ENCODE measurements at regions not wholly inside any gene's neighbourhood (a gene's known extent, or its start where the extent isn't known, plus 50 kb on each side); places are given as distances from the start of the nearest gene placed in this dataset.

DNA sequence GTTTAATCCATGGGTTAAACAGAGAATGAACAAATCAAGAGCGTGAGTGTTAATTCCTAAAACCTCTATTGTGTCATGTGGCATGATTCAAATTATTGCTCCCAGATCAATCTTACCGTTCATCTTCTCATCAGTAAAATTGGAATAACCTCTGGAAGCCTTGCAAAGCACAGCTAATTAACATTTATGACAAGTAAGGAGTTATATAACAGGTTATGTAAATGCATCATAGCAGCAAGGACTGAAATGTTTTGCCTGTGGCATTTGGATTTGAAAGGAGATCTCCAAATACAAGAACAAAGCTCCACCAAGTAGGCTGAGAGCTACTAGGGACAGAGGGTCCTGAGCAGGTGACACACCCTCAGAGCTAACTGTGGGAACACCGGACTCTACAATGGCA is 502.9 kb upstream of the CELF2 start:
- no peak overlapping the region for H3K4me3 Mint-ChIP-seq
- Histone ChIP-seq H3K27me3 (ENCODE audit: control insufficient read depth, insufficient read depth, low read length) (no peaks in the 10 kb centered on the region), H3K4me3 (ENCODE audit: low read length) (no peak overlapping the region), H3K36me3 (ENCODE audit: control insufficient read depth, insufficient read depth, low read length) (no peaks in the 10 kb centered on the region), H3K27ac (ENCODE audit: low read length) (no peak overlapping the region), H3K9me3 (ENCODE audit: control insufficient read depth, insufficient read depth, low read length) (no peaks in the 10 kb centered on the region), H3K4me1 (ENCODE audit: control insufficient read depth, insufficient read depth, low read length) (no peaks in the 10 kb centered on the region)
- H3K9me3 Mint-ChIP-seq = no peaks in the 10 kb centered on the region
- no peaks in the 10 kb centered on the region for H3K36me3 Mint-ChIP-seq
- intact Hi-C loops (cut with micrococcal nuclease) = no loop called here
- 94% methylated on average over 2 of the region's 3 CpGs for WGBS (ENCODE audit: insufficient coverage)
- TF ChIP-seq, protein P1, sequence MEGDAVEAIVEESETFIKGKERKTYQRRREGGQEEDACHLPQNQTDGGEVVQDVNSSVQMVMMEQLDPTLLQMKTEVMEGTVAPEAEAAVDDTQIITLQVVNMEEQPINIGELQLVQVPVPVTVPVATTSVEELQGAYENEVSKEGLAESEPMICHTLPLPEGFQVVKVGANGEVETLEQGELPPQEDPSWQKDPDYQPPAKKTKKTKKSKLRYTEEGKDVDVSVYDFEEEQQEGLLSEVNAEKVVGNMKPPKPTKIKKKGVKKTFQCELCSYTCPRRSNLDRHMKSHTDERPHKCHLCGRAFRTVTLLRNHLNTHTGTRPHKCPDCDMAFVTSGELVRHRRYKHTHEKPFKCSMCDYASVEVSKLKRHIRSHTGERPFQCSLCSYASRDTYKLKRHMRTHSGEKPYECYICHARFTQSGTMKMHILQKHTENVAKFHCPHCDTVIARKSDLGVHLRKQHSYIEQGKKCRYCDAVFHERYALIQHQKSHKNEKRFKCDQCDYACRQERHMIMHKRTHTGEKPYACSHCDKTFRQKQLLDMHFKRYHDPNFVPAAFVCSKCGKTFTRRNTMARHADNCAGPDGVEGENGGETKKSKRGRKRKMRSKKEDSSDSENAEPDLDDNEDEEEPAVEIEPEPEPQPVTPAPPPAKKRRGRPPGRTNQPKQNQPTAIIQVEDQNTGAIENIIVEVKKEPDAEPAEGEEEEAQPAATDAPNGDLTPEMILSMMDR (IDR thresholded peaks at IDR 0.05) = no peak
- DNase-seq (no peak), ATAC-seq (no peak)
- no peak overlapping the region for H3K27ac Mint-ChIP-seq
- peaks cover 0 to 13% of the 10 kb centered on the region in 2 donors for H3K27me3 Mint-ChIP-seq (ENCODE audit: low read depth in 2 of 2)
- no peaks in the 10 kb centered on the region for H3K4me1 Mint-ChIP-seq

DNA sequence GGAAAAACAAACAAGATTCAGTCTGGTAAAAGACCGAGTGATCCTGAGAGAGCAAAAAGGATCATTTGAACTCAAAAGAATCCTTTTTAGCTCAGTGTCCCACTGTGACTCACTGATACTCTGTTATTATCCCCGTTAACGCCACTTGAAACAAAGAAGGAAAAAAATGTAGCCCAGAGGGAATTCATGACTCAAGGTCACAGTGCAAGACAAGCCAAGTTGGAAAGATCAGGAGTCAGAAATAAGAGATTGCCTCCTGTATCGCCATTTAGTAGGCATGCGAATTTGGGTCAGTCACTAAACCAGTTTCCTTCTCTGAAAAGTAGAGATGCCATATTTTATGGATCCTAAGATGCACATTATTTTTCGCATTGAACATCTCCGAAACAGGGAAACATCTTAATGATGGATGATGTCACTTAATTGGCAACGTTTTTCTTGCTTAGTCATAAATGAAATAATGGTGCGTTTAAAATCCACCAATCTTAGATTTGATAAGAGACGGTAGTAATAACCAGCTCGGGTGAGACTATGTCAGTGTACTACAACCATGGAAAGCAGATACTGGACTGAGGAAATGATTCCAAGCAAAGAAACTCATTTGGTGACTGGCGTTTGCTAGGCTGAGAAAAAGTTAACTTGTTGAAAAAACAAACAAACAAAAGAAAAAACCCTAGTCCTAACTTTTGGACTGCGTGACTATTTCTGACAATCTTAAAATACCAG is 502.0 kb upstream of the CELF2 start:
- Histone ChIP-seq H3K36me3 (ENCODE audit: control insufficient read depth, insufficient read depth, low read length) (no peaks in the 10 kb centered on the region), H3K4me1 (ENCODE audit: control insufficient read depth, insufficient read depth, low read length) (no peaks in the 10 kb centered on the region), H3K9me3 (ENCODE audit: control insufficient read depth, insufficient read depth, low read length) (no peaks in the 10 kb centered on the region), H3K27me3 (ENCODE audit: control insufficient read depth, insufficient read depth, low read length) (no peaks in the 10 kb centered on the region), H3K4me3 (ENCODE audit: low read length) (no peak overlapping the region), H3K27ac (ENCODE audit: low read length) (no peak overlapping the region)
- intact Hi-C loops (cut with micrococcal nuclease) = no loop called here
- H3K27me3 Mint-ChIP-seq (ENCODE audit: low read depth in 2 of 2) = peaks cover 3 to 8% of the 10 kb centered on the region in 2 donors
- no peak overlapping the region for H3K27ac Mint-ChIP-seq
- H3K4me1 Mint-ChIP-seq = no peaks in the 10 kb centered on the region
- DNase-seq (no peak), ATAC-seq (no peak)
- no peaks in the 10 kb centered on the region for H3K36me3 Mint-ChIP-seq
- no peak overlapping the region for H3K4me3 Mint-ChIP-seq
- H3K9me3 Mint-ChIP-seq = no peaks in the 10 kb centered on the region
- TF ChIP-seq, protein P1 (IDR thresholded peaks at IDR 0.05) = no peak
- 92% methylated on average over 12 of the region's 13 CpGs for WGBS (ENCODE audit: insufficient coverage)

DNA sequence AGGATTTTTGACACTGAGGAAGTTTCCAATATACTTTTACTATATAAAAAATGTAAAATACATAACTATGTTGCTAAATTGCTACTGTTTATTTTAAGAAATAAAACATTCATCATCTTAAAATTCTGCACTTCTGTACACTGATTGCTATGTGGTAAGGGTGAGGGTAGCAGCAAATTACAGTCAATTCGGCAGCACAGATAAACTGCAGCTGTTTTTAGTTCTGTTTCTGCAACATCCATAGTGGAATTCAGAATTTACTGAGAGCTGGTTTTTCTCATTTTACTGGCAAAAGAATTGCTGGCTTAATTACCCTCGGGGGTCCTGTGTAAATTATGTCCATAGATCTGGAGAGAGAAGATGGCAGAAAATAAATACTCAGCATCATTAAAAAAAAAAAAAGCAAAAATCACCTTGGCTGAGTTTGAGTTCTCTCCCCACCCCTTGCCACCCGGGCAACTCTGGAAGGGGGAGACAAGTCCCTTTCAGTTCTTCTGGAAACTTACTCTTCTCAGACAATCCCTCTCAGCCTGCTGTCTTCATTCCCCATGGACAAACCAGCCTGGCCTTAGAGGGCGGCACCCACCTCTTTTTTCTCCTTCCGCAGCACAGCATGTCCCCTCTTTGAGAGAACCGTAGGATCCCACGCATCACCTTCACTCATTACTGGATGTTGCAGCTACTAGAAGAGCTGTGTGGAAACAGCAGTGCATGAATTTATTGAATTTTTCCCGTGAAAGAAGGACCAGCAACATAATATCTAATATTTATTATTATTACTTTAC is 501.1 kb upstream of the CELF2 start:
- no peak for ATAC-seq
- 87% methylated on average over 5 of the region's 8 CpGs for WGBS (ENCODE audit: insufficient coverage)
- TF ChIP-seq, protein P1 (IDR thresholded peaks at IDR 0.05) = no peak
- Histone ChIP-seq H3K9me3 (ENCODE audit: control insufficient read depth, insufficient read depth, low read length) (no peaks in the 10 kb centered on the region), H3K4me3 (ENCODE audit: low read length) (no peak overlapping the region), H3K27ac (ENCODE audit: low read length) (no peak overlapping the region), H3K4me1 (ENCODE audit: control insufficient read depth, insufficient read depth, low read length) (no peaks in the 10 kb centered on the region), H3K36me3 (ENCODE audit: control insufficient read depth, insufficient read depth, low read length) (no peaks in the 10 kb centered on the region), H3K27me3 (ENCODE audit: control insufficient read depth, insufficient read depth, low read length) (no peaks in the 10 kb centered on the region)
- Mint-ChIP-seq H3K27ac (no peak overlapping the region), H3K4me3 (no peak overlapping the region), H3K4me1 (no peaks in the 10 kb centered on the region), H3K9me3 (no peaks in the 10 kb centered on the region), H3K36me3 (no peaks in the 10 kb centered on the region), H3K27me3 (ENCODE audit: low read depth in 2 of 2) (peaks cover 3 to 6% of the 10 kb centered on the region in 2 donors)
- DNase-seq = no peak
- intact Hi-C loops (cut with micrococcal nuclease) = no loop called here
